Activated CD4-positive, alpha-beta T cell treated with anti-CD3 and anti-CD28 coated beads, Interleukin-2, amount 10 ng/mL, durations not matched to agents 7 days and 5 days (primary cell): ENCODE measurements at regions not wholly inside any gene's neighbourhood (a gene's known extent, or its start where the extent isn't known, plus 50 kb on each side); places are given as distances from the start of the nearest gene placed in this dataset.

Experiments
- CTCF ChIA-PET: fragments of 350-600 bp; sonication (Branson Sonifier 250); formaldehyde crosslinking; loops from one replicate; lab custom pipeline; 2021; ENCODE audit warnings: antibody characterized with exemption; lab: Charles Lee
- POLR2A ChIA-PET: fragments of 350-600 bp; sonication (Branson Sonifier 250); formaldehyde crosslinking; loops from one replicate; lab custom pipeline; 2021; ENCODE audit warnings: antibody characterized with exemption; lab: Charles Lee
- DNase-seq: peaks from one replicate; pipeline ENCODE4 v3.0.0-alpha.2; 2020
- H3K27ac Mint-ChIP-seq: one replicate; pipeline ENCODE4 v1.8.0; 2021; ENCODE audit warnings: mild to moderate bottlenecking, moderate library complexity, mixed read lengths
- H3K27me3 Mint-ChIP-seq: one replicate; pipeline ENCODE4 v1.8.0; 2021; ENCODE audit warnings: mixed read lengths
- H3K36me3 Mint-ChIP-seq: one replicate; pipeline ENCODE4 v1.8.0; 2021; ENCODE audit warnings: low read depth, mixed read lengths
- H3K4me1 Mint-ChIP-seq: one replicate; pipeline ENCODE4 v1.8.0; 2021; ENCODE audit warnings: mixed read lengths
- H3K4me3 Mint-ChIP-seq: one replicate; pipeline ENCODE4 v1.8.0; 2021; ENCODE audit warnings: mild to moderate bottlenecking, moderate library complexity, mixed read lengths
- H3K9me3 Mint-ChIP-seq: one replicate; pipeline ENCODE4 v1.8.0; 2021; ENCODE audit warnings: mixed read lengths

GRCh38 chr13:79056706-79057105 is 349.3 kb downstream of the RBM26 start:
- DNase-seq: no peak
- H3K4me1 Mint-ChIP-seq: no peaks in the 10 kb centered on the region
- H3K36me3 Mint-ChIP-seq: no peaks in the 10 kb centered on the region
- H3K27me3 Mint-ChIP-seq: no peaks in the 10 kb centered on the region
- CTCF ChIA-PET: no interaction called here
- no peaks in the 10 kb centered on the region for H3K9me3 Mint-ChIP-seq
- no peak overlapping the region for H3K27ac Mint-ChIP-seq
- H3K4me3 Mint-ChIP-seq: no peak overlapping the region
- POLR2A ChIA-PET: no interaction called here

GRCh38 chr13:79051472-79051871 is 354.6 kb downstream of the RBM26 start:
- ChIA-PET POLR2A (no interaction called here), CTCF (no interaction called here)
- H3K27me3 Mint-ChIP-seq: peaks cover 5% of the 10 kb centered on the region
- H3K36me3 Mint-ChIP-seq: no peaks in the 10 kb centered on the region
- DNase-seq: no peak
- H3K4me1 Mint-ChIP-seq: no peaks in the 10 kb centered on the region
- H3K27ac Mint-ChIP-seq: no peak overlapping the region
- H3K4me3 Mint-ChIP-seq: no peak overlapping the region
- no peaks in the 10 kb centered on the region for H3K9me3 Mint-ChIP-seq

GRCh38 chr13:79044415-79044814 is 361.6 kb downstream of the RBM26 start:
- H3K27ac Mint-ChIP-seq: no peak overlapping the region
- POLR2A ChIA-PET: no interaction called here
- no peak for DNase-seq

GRCh38 chr13:79043208-79043607 is 362.8 kb downstream of the RBM26 start:
- Mint-ChIP-seq H3K4me1 (no peaks in the 10 kb centered on the region), H3K9me3 (no peaks in the 10 kb centered on the region), H3K36me3 (no peaks in the 10 kb centered on the region), H3K27ac (no peak overlapping the region), H3K27me3 (peaks cover 5% of the 10 kb centered on the region), H3K4me3 (no peak overlapping the region)
- CTCF ChIA-PET: no interaction called here
- DNase-seq: no peak
- POLR2A ChIA-PET: no interaction called here

More at GRCh38 chr13:79044415-79044814, 361.6 kb downstream of the RBM26 start:
- CTCF ChIA-PET: no interaction called here
- no peaks in the 10 kb centered on the region for H3K36me3 Mint-ChIP-seq
- peaks cover 8% of the 10 kb centered on the region for H3K27me3 Mint-ChIP-seq
- H3K4me1 Mint-ChIP-seq: no peaks in the 10 kb centered on the region
- H3K9me3 Mint-ChIP-seq: no peaks in the 10 kb centered on the region
- H3K4me3 Mint-ChIP-seq: no peak overlapping the region

GRCh38 chr13:79037197-79037596 is 368.9 kb downstream of the RBM26 start:
- CTCF ChIA-PET: no interaction called here
- no peaks in the 10 kb centered on the region for H3K9me3 Mint-ChIP-seq

GRCh38 chr13:79034341-79034740 is 371.7 kb downstream of the RBM26 start:
- no peak for DNase-seq
- H3K9me3 Mint-ChIP-seq: no peaks in the 10 kb centered on the region
- H3K4me3 Mint-ChIP-seq: no peak overlapping the region
- ChIA-PET POLR2A (no interaction called here), CTCF (no interaction called here)
- no peaks in the 10 kb centered on the region for H3K36me3 Mint-ChIP-seq
- no peaks in the 10 kb centered on the region for H3K4me1 Mint-ChIP-seq
- H3K27ac Mint-ChIP-seq: no peak overlapping the region
- peaks cover 6% of the 10 kb centered on the region for H3K27me3 Mint-ChIP-seq

More at GRCh38 chr13:79037197-79037596, 368.9 kb downstream of the RBM26 start:
- Mint-ChIP-seq H3K27me3 (peaks cover 6% of the 10 kb centered on the region), H3K36me3 (no peaks in the 10 kb centered on the region), H3K4me3 (no peak overlapping the region), H3K27ac (no peak overlapping the region), H3K4me1 (no peaks in the 10 kb centered on the region)
- DNase-seq: no peak
- POLR2A ChIA-PET: no interaction called here

- Mint-ChIP-seq H3K27me3 (peaks cover 12% of the 10 kb centered on the region), H3K4me1 (no peaks in the 10 kb centered on the region), H3K27ac (no peak overlapping the region), H3K9me3 (no peaks in the 10 kb centered on the region), H3K36me3 (no peaks in the 10 kb centered on the region), H3K4me3 (no peak overlapping the region)
- POLR2A ChIA-PET: no interaction called here
- DNase-seq: no peak
- CTCF ChIA-PET: interaction anchor here (0.6 kb wide), 1 partner anchor 648 kb away, joined by 3 read pairs; no protein-coding TSS in a partner anchor
Measured at GRCh38 chr13:79030513-79030912, 371.6 kb upstream of the OBI1 start.

GRCh38 chr13:79018166-79018565 is 359.2 kb upstream of the OBI1 start:
- H3K36me3 Mint-ChIP-seq: no peaks in the 10 kb centered on the region
- CTCF ChIA-PET: no interaction called here

GRCh38 chr13:79011179-79011578 is 352.2 kb upstream of the OBI1 start:
- Mint-ChIP-seq H3K4me1 (no peaks in the 10 kb centered on the region), H3K27ac (no peak overlapping the region), H3K36me3 (no peaks in the 10 kb centered on the region), H3K27me3 (peaks cover 4% of the 10 kb centered on the region), H3K9me3 (no peaks in the 10 kb centered on the region), H3K4me3 (no peak overlapping the region)
- ChIA-PET POLR2A (no interaction called here), CTCF (no interaction called here)
- DNase-seq: no peak

More at GRCh38 chr13:79018166-79018565, 359.2 kb upstream of the OBI1 start:
- Mint-ChIP-seq H3K4me3 (no peak overlapping the region), H3K27me3 (no peaks in the 10 kb centered on the region), H3K9me3 (peaks cover 9% of the 10 kb centered on the region), H3K4me1 (no peaks in the 10 kb centered on the region), H3K27ac (no peak overlapping the region)
- POLR2A ChIA-PET: no interaction called here
- no peak for DNase-seq

GRCh38 chr13:79003989-79004898 is 345.3 kb upstream of the OBI1 start:
- POLR2A ChIA-PET: no interaction called here
- Mint-ChIP-seq H3K27ac (no peak overlapping the region), H3K4me3 (no peak overlapping the region), H3K9me3 (no peaks in the 10 kb centered on the region), H3K36me3 (no peaks in the 10 kb centered on the region), H3K4me1 (no peaks in the 10 kb centered on the region), H3K27me3 (peaks cover 4% of the 10 kb centered on the region)
- CTCF ChIA-PET: no interaction called here
- no peak for DNase-seq

- no peaks in the 10 kb centered on the region for H3K9me3 Mint-ChIP-seq
- H3K4me1 Mint-ChIP-seq: no peaks in the 10 kb centered on the region
- CTCF ChIA-PET: no interaction called here
- no peak for DNase-seq
- no peak overlapping the region for H3K4me3 Mint-ChIP-seq
- H3K27ac Mint-ChIP-seq: no peak overlapping the region
- POLR2A ChIA-PET: no interaction called here
- H3K36me3 Mint-ChIP-seq: no peaks in the 10 kb centered on the region
- peaks cover 8% of the 10 kb centered on the region for H3K27me3 Mint-ChIP-seq
Measured at GRCh38 chr13:78999494-78999893, 340.5 kb upstream of the OBI1 start.

- ChIA-PET POLR2A (no interaction called here), CTCF (interaction anchor here (0.6 kb wide), 1 partner anchor 1239 kb away, joined by 3 read pairs; no protein-coding TSS in a partner anchor)
- no peaks in the 10 kb centered on the region for H3K4me1 Mint-ChIP-seq
- H3K27me3 Mint-ChIP-seq: peaks cover 9% of the 10 kb centered on the region
- no peaks in the 10 kb centered on the region for H3K9me3 Mint-ChIP-seq
- no peak overlapping the region for H3K4me3 Mint-ChIP-seq
- no peak overlapping the region for H3K27ac Mint-ChIP-seq
- DNase-seq: no peak
- no peaks in the 10 kb centered on the region for H3K36me3 Mint-ChIP-seq
Measured at GRCh38 chr13:78998630-78999315, 339.8 kb upstream of the OBI1 start.

GRCh38 chr13:78997902-78998629 is 339.1 kb upstream of the OBI1 start:
- Mint-ChIP-seq H3K4me3 (no peak overlapping the region), H3K9me3 (no peaks in the 10 kb centered on the region), H3K36me3 (no peaks in the 10 kb centered on the region), H3K4me1 (no peaks in the 10 kb centered on the region), H3K27ac (no peak overlapping the region), H3K27me3 (peaks cover 9% of the 10 kb centered on the region)
- DNase-seq: no peak
- POLR2A ChIA-PET: no interaction called here
- CTCF ChIA-PET: interaction anchor here (0.6 kb wide), 1 partner anchor 1240 kb away, joined by 3 read pairs; no protein-coding TSS in a partner anchor
